Activated CD4-positive, alpha-beta T cell treated with anti-CD3 and anti-CD28 coated beads for 36 hours (primary cell): ENCODE measurements at regions not wholly inside any gene's neighbourhood (a gene's known extent, or its start where the extent isn't known, plus 50 kb on each side); places are given as distances from the start of the nearest gene placed in this dataset.

Experiments
- ATAC-seq: fragments of 200-7000 bp; cut with Tn5 transposase; one replicate; pipeline ENCODE4 v1.10.0; 2021; ENCODE audit warnings: mild to moderate bottlenecking, moderate library complexity
- CTCF ChIA-PET: fragments of 350-600 bp; sonication (Branson Sonifier 250); formaldehyde crosslinking; loops from one replicate; lab custom pipeline; 2021; ENCODE audit warnings: antibody characterized with exemption; lab: Charles Lee
- POLR2A ChIA-PET: fragments of 350-600 bp; sonication (Branson Sonifier 250); formaldehyde crosslinking; loops from one replicate; lab custom pipeline; 2021; ENCODE audit warnings: antibody characterized with exemption, inconsistent platforms; lab: Charles Lee
- DNase-seq: peaks from one replicate; pipeline ENCODE4 v3.0.0-alpha.2; 2020
- H3K27ac Mint-ChIP-seq: one replicate; pipeline ENCODE4 v1.8.0; 2021; ENCODE audit warnings: mixed read lengths
- H3K27me3 Mint-ChIP-seq: one replicate; pipeline ENCODE4 v1.8.0; 2021; ENCODE audit warnings: mixed read lengths
- H3K36me3 Mint-ChIP-seq: one replicate; pipeline ENCODE4 v1.8.0; 2021; ENCODE audit warnings: low read depth, mixed read lengths
- H3K4me1 Mint-ChIP-seq: one replicate; pipeline ENCODE4 v1.8.0; 2021; ENCODE audit warnings: mixed read lengths
- H3K4me3 Mint-ChIP-seq: one replicate; pipeline ENCODE4 v1.8.0; 2021; ENCODE audit warnings: mild to moderate bottlenecking, moderate library complexity, mixed read lengths
- H3K9me3 Mint-ChIP-seq: one replicate; pipeline ENCODE4 v1.8.0; 2021; ENCODE audit warnings: low read depth, mixed read lengths
- intact Hi-C, 2 experiments: fragments of 100-400 bp; cut with DNase I in 1 of 2; cut with micrococcal nuclease in 1 of 2; formaldehyde crosslinking; loops; one replicate each; pipeline versions ENCODE4 v1.14.2 to v1.15.1; 2022 to 2024; cut with DNase I, micrococcal nuclease

DNA sequence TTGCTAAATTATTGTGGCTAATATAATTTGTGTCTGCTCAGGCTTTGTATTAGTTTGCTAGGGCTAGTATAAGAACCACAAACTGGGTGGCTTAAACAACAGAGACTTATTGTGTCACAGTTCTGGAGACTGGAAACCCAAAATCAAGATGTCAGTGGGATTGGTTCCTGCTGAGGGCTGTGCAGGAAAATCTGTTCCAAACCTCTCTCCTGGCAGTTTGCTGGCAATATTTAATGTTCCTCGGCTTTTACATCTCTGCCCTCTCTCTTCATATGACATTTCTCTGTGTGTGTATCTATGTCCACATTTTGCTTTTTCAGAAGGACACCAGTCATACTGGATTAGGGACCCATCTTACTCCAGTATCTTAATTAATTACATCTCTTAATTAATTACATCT is 498.8 kb upstream of the CD180 start:
- Mint-ChIP-seq H3K36me3 (no peaks in the 10 kb centered on the region), H3K4me1 (no peaks in the 10 kb centered on the region), H3K4me3 (no peak overlapping the region), H3K27ac (no peak overlapping the region), H3K9me3 (no peaks in the 10 kb centered on the region), H3K27me3 (peaks cover under 1% of the 10 kb centered on the region)
- intact Hi-C loops, result no loop called here
- CTCF ChIA-PET, result no interaction called here
- no peak for ATAC-seq
- DNase-seq, result no peak
- POLR2A ChIA-PET, result no interaction called here

DNA sequence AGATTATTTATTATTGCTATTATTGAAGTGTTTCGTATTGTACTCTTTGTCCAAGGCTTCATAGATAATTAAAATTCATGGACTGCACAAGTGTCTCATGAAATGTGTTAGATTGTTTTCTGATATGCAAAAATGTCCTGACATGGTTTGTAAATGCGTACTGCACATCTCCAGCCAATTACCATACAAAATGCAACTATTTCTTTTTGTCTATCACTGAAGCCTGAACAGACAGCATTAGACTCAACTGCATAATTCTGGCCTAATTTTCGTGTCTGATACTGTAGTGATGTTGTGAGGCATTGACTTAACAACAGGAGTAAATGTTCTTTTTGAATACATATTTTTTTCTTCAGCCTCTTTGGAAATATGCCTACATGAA is 498.2 kb upstream of the CD180 start:
- no peaks in the 10 kb centered on the region for H3K27me3 Mint-ChIP-seq
- ChIA-PET CTCF (no interaction called here), POLR2A (no interaction called here)
- intact Hi-C loops, result no loop called here
- H3K4me3 Mint-ChIP-seq, result no peak overlapping the region
- ATAC-seq (no peak), DNase-seq (no peak)
- no peaks in the 10 kb centered on the region for H3K9me3 Mint-ChIP-seq
- no peaks in the 10 kb centered on the region for H3K4me1 Mint-ChIP-seq
- no peak overlapping the region for H3K27ac Mint-ChIP-seq
- no peaks in the 10 kb centered on the region for H3K36me3 Mint-ChIP-seq

DNA sequence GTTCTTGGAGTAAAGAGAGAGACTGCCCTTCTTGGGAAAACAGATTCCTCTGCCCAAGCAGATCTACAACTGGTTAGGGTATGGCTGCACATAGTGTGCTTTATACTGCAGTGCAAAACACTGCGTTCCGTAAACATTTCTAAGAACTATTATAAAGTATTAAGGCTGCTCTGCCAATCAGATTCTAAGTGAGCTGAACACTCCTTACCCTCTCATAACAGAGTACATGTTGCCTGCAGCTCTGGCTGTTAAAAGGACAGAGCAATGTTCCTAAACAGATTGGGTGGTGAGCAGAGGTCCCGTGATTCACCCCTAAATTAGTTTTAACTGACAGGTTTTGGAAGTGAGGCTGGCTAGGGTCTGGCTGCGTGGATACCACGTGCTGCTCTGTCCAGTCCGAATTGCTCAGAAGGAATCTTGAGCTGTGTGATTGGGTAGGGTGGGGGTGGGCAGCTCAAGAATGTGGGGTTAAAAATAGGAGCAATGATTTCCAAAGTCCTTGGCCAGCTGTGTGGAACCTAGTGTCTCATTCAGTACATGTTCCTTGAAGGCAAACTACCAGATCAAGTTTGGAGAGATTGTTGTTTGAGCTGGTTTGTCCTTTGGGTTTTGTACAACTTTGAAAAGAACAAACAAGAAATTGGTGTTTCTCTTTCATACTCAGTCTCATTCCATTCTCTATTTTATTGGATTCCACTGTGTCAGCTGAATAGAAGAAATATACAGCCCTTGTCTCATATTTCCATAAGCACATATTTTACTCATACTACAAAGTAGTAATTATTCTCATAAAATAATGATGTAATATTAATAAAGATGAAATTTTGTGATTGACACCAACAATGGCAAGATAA is 497.6 kb upstream of the CD180 start:
- H3K27me3 Mint-ChIP-seq, result no peaks in the 10 kb centered on the region
- no peaks in the 10 kb centered on the region for H3K4me1 Mint-ChIP-seq
- H3K36me3 Mint-ChIP-seq, result no peaks in the 10 kb centered on the region
- H3K27ac Mint-ChIP-seq, result no peak overlapping the region
- no peak overlapping the region for H3K4me3 Mint-ChIP-seq
- H3K9me3 Mint-ChIP-seq, result no peaks in the 10 kb centered on the region
- ATAC-seq, result no peak
- CTCF ChIA-PET, result no interaction called here
- POLR2A ChIA-PET, result no interaction called here
- intact Hi-C loops, result no loop called here
- no peak for DNase-seq

DNA sequence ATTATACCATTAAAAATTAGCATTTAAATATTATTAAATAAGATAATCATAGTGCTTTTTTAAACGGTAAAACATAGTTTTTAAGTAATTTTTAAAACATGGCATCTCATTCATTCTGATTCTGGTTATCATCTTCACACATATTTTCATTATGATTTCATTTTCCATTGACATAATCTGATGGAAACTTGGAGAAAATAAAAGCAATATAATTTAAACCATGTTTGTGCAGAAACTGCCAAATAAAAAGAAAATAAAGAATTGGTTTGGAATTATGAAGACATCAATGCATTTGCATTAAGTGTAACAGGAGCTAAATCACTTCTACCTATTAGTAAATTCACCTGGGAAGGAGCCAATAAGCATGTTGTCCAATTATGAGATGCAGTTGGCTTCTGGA is 490.1 kb upstream of the CD180 start:
- ATAC-seq (no peak), DNase-seq (no peak)
- Mint-ChIP-seq H3K36me3 (no peaks in the 10 kb centered on the region), H3K4me1 (no peaks in the 10 kb centered on the region), H3K27ac (no peak overlapping the region), H3K9me3 (no peaks in the 10 kb centered on the region), H3K27me3 (peaks cover 4% of the 10 kb centered on the region), H3K4me3 (no peak overlapping the region)
- CTCF ChIA-PET, result no interaction called here
- intact Hi-C loops, result no loop called here
- POLR2A ChIA-PET, result no interaction called here

DNA sequence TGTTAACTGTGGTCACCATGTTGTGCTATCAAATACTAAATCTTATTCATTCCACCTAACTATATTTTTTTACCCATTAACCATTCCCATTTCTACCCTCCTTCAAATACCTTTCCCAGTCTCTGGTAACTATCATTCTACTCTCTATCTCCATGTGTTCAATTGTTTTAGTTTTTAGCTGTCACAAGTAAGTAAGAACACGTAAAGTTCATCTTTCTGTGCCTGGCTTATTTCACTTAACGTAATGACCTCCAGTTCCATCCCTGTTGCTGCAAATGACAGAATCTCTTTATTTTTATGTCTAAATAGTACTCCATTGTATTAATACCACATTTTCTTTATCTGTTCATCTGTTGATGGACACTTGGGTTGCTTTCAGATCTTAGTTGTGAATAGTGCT is 485.1 kb upstream of the CD180 start:
- no peak overlapping the region for H3K4me3 Mint-ChIP-seq
- peaks cover 6% of the 10 kb centered on the region for H3K27me3 Mint-ChIP-seq
- POLR2A ChIA-PET, result no interaction called here
- CTCF ChIA-PET, result interaction anchor here (0.6 kb wide), 1 partner anchor 276 kb away, joined by 3 read pairs; no protein-coding TSS in a partner anchor
- ATAC-seq (no peak), DNase-seq (no peak)
- H3K4me1 Mint-ChIP-seq, result no peaks in the 10 kb centered on the region
- intact Hi-C loops, result no loop called here
- no peak overlapping the region for H3K27ac Mint-ChIP-seq
- H3K9me3 Mint-ChIP-seq, result no peaks in the 10 kb centered on the region
- H3K36me3 Mint-ChIP-seq, result no peaks in the 10 kb centered on the region

DNA sequence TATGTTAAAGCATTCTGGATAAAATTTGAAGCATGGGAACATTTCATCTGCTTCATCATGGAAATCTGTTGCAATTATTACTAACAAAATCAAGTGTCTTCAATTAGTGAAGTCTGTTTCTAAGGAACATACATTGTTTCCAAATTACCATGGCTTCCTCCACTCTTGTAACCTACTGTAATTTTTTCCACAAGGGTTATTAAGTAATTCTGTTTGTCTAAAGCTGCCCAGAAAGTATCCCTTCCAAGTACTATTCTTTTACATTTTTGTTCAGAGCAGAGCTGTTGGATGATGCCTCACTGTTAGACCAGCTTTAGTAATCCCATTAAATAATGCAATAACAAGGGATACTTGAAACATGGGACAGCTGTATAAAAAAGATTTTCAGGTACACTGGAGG is 483.5 kb upstream of the CD180 start:
- no peaks in the 10 kb centered on the region for H3K9me3 Mint-ChIP-seq
- no peaks in the 10 kb centered on the region for H3K36me3 Mint-ChIP-seq
- ChIA-PET POLR2A (no interaction called here), CTCF (no interaction called here)
- no peak overlapping the region for H3K4me3 Mint-ChIP-seq
- ATAC-seq, result no peak
- no peak overlapping the region for H3K27ac Mint-ChIP-seq
- DNase-seq, result no peak
- H3K27me3 Mint-ChIP-seq, result peaks cover 4% of the 10 kb centered on the region
- H3K4me1 Mint-ChIP-seq, result no peaks in the 10 kb centered on the region
- intact Hi-C loops, result no loop called here

DNA sequence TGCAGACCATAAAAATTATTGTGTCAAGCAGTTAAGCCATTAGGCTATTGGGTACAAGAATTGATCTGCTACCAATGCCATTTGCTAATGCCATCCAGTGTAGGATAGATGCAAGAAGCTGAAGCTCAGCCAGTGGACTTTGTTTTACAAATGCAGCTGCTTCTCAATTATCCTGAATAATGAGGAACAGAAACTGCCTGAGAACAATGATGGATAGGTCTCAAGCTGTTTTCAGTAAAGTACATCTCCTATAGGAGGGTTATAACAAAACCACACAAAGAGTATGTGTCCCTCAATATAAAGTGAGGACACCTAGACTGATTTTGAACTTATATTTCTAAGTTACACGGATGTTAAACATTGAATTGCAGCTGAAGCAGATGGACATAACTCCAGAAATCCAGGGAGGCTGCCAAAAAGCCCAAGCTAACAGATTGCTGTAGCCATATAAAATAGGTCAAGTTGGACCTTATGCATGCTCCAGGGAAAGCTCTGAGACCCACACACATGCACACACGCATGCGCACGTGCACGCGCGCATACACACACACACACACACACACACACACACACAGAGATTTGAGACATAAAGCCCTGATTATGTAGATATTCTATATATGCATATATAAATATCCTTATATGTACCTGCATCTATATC is 482.7 kb upstream of the CD180 start:
- H3K4me1 Mint-ChIP-seq, result no peaks in the 10 kb centered on the region
- no peaks in the 10 kb centered on the region for H3K36me3 Mint-ChIP-seq
- no peak overlapping the region for H3K4me3 Mint-ChIP-seq
- no peak overlapping the region for H3K27ac Mint-ChIP-seq
- no peaks in the 10 kb centered on the region for H3K9me3 Mint-ChIP-seq
- ATAC-seq, result no peak
- no peak for DNase-seq
- peaks cover 4% of the 10 kb centered on the region for H3K27me3 Mint-ChIP-seq
- intact Hi-C loops, result no loop called here
- ChIA-PET CTCF (interaction anchor here (0.6 kb wide), 1 partner anchor 31 kb away, joined by 3 read pairs; no protein-coding TSS in a partner anchor), POLR2A (no interaction called here)

DNA sequence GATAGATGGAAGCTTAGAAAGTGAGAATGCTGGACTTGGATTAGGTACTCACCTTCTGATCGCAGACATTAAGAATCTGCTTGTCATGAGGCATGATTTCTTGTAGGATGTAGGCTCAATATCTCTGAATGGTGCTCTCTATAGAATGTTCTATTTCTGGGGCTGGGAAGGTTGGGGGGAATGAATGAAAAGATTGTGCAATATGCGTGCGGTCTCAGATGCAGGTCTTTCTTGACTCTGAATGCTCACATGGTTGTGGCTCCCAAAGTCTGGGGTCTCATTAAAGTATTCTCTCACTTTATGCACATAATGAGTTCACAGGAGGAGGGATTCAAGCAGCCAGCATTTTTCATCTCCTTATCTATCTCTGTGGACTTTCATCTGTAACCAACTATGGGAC is 482.0 kb upstream of the CD180 start:
- intact Hi-C loops, result no loop called here
- no peak for DNase-seq
- POLR2A ChIA-PET, result no interaction called here

DNA sequence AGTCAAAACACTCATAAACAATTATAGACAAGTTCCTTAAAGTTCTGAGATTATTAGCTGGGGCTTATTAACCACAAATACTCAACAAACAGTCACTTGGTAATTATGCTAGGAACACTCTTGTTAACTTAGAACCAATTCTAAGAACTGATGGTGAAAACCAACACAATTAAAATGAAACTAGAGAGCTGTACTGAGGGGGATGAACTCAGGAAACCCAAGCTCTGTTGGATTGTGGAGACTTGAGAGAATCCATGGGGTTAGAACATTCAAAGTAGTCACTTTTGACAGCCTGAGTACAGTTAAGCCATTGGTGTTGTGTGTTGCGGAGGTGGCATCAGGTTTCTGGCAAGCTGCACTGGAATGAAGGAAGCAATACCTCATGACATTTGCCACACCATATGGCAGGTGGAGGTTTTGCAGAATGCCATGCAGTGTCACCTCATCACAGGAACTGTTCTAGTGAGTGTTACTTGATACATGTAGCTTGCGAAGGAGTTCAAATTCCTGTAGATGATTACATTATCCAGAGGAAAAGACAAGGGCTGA is 480.9 kb upstream of the CD180 start:
- H3K9me3 Mint-ChIP-seq, result no peaks in the 10 kb centered on the region
- ATAC-seq, result no peak
- no peak overlapping the region for H3K4me3 Mint-ChIP-seq
- intact Hi-C loops, result no loop called here
- H3K4me1 Mint-ChIP-seq, result no peaks in the 10 kb centered on the region
- H3K36me3 Mint-ChIP-seq, result no peaks in the 10 kb centered on the region
- H3K27me3 Mint-ChIP-seq, result peaks cover 2% of the 10 kb centered on the region
- ChIA-PET CTCF (interaction anchor here (0.9 kb wide), 1 partner anchor 15 kb away, joined by 3 read pairs; no protein-coding TSS in a partner anchor), POLR2A (no interaction called here)
- H3K27ac Mint-ChIP-seq, result no peak overlapping the region
- DNase-seq, result no peak

More for the DNA sequence above, 482.0 kb upstream of the CD180 start:
- no peaks in the 10 kb centered on the region for H3K36me3 Mint-ChIP-seq
- H3K9me3 Mint-ChIP-seq, result no peaks in the 10 kb centered on the region
- H3K4me3 Mint-ChIP-seq, result no peak overlapping the region
- no peaks in the 10 kb centered on the region for H3K4me1 Mint-ChIP-seq
- peaks cover 4% of the 10 kb centered on the region for H3K27me3 Mint-ChIP-seq
- no peak for ATAC-seq
- CTCF ChIA-PET, result interaction anchor here (0.6 kb wide), 1 partner anchor 30 kb away, joined by 3 read pairs; no protein-coding TSS in a partner anchor
- H3K27ac Mint-ChIP-seq, result no peak overlapping the region

DNA sequence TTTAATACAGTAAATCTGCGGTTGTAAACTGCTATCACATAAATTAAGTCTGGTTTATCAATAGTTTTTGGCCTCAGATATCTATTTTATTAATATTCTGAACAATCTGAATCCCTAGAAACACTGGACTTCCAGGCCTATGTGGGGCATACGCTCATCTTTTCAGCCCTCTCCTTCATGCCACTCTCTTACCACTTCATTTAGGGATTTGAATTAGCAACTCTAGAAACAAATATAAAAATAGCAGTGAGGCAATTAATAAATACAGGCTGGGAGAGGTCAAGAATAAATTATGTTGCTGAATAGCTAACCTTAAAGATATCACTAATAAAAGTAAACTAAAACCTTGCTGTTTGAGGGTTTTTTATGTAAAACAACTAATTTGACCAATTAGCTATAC is 480.3 kb upstream of the CD180 start:
- intact Hi-C loops, result no loop called here
- no peak for ATAC-seq

DNA sequence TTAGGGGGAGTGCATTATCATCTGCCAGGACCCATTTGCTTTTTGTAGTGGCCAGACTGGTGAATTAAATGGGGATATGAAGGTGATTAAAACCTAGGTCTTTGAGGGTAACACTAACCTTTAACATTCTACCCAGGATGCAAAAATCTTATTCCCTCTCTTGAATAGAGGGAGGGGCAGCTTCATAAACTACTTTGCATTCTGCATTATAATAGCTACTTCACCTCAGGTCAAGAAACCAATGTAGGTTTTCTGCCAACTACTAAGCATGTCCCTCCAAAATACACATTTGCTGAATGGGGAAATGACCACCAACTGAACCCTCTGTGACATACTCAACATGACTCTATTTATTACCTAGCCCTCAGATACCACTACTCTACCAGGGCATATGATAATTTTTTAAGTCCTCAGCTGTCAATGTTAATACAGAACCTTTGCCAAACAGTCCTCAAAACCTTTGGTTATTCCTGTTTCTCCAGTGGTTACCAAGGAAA is 477.6 kb upstream of the CD180 start:
- Mint-ChIP-seq H3K27ac (no peak overlapping the region), H3K9me3 (no peaks in the 10 kb centered on the region), H3K4me1 (no peaks in the 10 kb centered on the region), H3K4me3 (no peak overlapping the region), H3K36me3 (no peaks in the 10 kb centered on the region), H3K27me3 (no peaks in the 10 kb centered on the region)
- ChIA-PET CTCF (no interaction called here), POLR2A (no interaction called here)
- DNase-seq (no peak), ATAC-seq (no peak)
- intact Hi-C loops, result no loop called here

More for the DNA sequence above, 480.3 kb upstream of the CD180 start:
- H3K27ac Mint-ChIP-seq, result no peak overlapping the region
- DNase-seq, result no peak
- CTCF ChIA-PET, result interaction anchor here (0.9 kb wide), 1 partner anchor 15 kb away, joined by 3 read pairs; no protein-coding TSS in a partner anchor
- H3K4me3 Mint-ChIP-seq, result no peak overlapping the region
- no peaks in the 10 kb centered on the region for H3K36me3 Mint-ChIP-seq
- H3K27me3 Mint-ChIP-seq, result peaks cover 2% of the 10 kb centered on the region
- H3K9me3 Mint-ChIP-seq, result no peaks in the 10 kb centered on the region
- H3K4me1 Mint-ChIP-seq, result no peaks in the 10 kb centered on the region
- POLR2A ChIA-PET, result no interaction called here
